Fibroblast of mammary gland (primary cell): ENCODE measurements at regions not wholly inside any gene's neighbourhood (a gene's known extent, or its start where the extent isn't known, plus 50 kb on each side); places are given as distances from the start of the nearest gene placed in this dataset.

Experiments
- DNase-seq: peaks from one replicate; pipeline ENCODE4 v3.0.0-alpha.2; 2010; ENCODE audit warnings: low read depth
- H3K4me3 ChIP-seq: 2 replicates; pipeline ENCODE4 v1.5.1; 2011; ENCODE audit warnings: low read depth, mild to moderate bottlenecking, low read length, moderate library complexity; ENCODE audit not compliant: control insufficient read depth
- TF ChIP-seq, protein P1 (sequence below): conservative IDR thresholded peaks from 2 replicates; pipeline ENCODE4 v1.5.1; 2011; ENCODE audit warnings: low read depth, low read length, inconsistent platforms; ENCODE audit not compliant: control insufficient read depth, insufficient read depth

GRCh38 chr17:77685881-77686486 lies 272.5 kb upstream of the TNRC6C start:
- no peak overlapping the region for H3K4me3 ChIP-seq
- no peak for DNase-seq
- TF ChIP-seq, protein P1, sequence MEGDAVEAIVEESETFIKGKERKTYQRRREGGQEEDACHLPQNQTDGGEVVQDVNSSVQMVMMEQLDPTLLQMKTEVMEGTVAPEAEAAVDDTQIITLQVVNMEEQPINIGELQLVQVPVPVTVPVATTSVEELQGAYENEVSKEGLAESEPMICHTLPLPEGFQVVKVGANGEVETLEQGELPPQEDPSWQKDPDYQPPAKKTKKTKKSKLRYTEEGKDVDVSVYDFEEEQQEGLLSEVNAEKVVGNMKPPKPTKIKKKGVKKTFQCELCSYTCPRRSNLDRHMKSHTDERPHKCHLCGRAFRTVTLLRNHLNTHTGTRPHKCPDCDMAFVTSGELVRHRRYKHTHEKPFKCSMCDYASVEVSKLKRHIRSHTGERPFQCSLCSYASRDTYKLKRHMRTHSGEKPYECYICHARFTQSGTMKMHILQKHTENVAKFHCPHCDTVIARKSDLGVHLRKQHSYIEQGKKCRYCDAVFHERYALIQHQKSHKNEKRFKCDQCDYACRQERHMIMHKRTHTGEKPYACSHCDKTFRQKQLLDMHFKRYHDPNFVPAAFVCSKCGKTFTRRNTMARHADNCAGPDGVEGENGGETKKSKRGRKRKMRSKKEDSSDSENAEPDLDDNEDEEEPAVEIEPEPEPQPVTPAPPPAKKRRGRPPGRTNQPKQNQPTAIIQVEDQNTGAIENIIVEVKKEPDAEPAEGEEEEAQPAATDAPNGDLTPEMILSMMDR: no peak

GRCh38 chr17:77686903-77687302 lies 271.6 kb upstream of the TNRC6C start:
- no peak for DNase-seq
- H3K4me3 ChIP-seq: no peak overlapping the region
- TF ChIP-seq, protein P1: no peak

GRCh38 chr17:77687417-77687816 lies 271.1 kb upstream of the TNRC6C start:
- TF ChIP-seq, protein P1: no peak
- no peak for DNase-seq
- no peak overlapping the region for H3K4me3 ChIP-seq

DNA sequence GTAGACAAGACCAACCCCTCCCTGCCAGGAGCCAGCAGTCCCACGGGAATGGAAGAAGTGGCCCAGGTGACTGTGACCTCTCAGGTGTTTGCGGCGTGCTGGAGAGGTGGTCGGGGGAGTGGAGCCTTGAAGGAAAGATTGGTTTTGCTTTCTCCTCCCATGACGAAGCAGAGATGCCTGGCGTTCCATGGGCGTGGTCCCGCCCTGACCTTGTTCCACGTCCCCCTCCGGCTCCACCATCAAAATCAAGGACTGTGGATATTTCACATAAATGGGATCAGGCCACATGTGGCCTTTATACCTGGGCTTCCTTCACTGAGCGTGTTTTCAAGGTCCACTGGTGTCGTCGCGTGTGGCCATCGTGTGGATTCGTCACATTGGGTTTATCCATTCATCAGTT lies 270.6 kb upstream of the TNRC6C start:
- TF ChIP-seq, protein P1: no peak
- DNase-seq: no peak
- no peak overlapping the region for H3K4me3 ChIP-seq

GRCh38 chr17:77688369-77688768 lies 270.1 kb upstream of the TNRC6C start:
- TF ChIP-seq, protein P1: no peak
- H3K4me3 ChIP-seq: no peak overlapping the region
- no peak for DNase-seq

GRCh38 chr17:77690271-77691161 lies 268.0 kb upstream of the TNRC6C start:
- no peak overlapping the region for H3K4me3 ChIP-seq
- DNase-seq: no peak
- TF ChIP-seq, protein P1: no peak
